ENCODE measurements at regions not wholly inside any gene's neighbourhood (a gene's known extent, or its start where the extent isn't known, plus 50 kb on each side); places are given as distances from the start of the nearest gene placed in this dataset.

- DNase-seq (ENCODE audit: low read depth) = no peak
- Histone ChIP-seq H3K27me3 (ENCODE audit: insufficient read depth, low read length) (no peaks in the 10 kb centered on the region), H3K4me1 (ENCODE audit: insufficient read depth, low read length) (no peaks in the 10 kb centered on the region), H3K9ac (ENCODE audit: low read length) (no peak overlapping the region), H3K9me3 (ENCODE audit: insufficient read depth, low read depth, low read length) (no peaks in the 10 kb centered on the region), H2AFZ (ENCODE audit: low read depth, low read length) (no peak overlapping the region), H3K27ac (ENCODE audit: low read depth, low read length) (no peak overlapping the region), H3K4me2 (ENCODE audit: low read length) (no peak overlapping the region), H3K4me3 (ENCODE audit: insufficient read depth, low read depth, low read length) (no peak overlapping the region), H3K36me3 (ENCODE audit: insufficient read depth, low read length) (no peaks in the 10 kb centered on the region), H3K79me2 (ENCODE audit: insufficient read depth, low read length) (no peaks in the 10 kb centered on the region), H4K20me1 (ENCODE audit: insufficient read depth, low read length) (no peaks in the 10 kb centered on the region)
- no peaks in the 10 kb centered on the region for H3K27me3 Mint-ChIP-seq (ENCODE audit: low read depth, unreplicated experiment)
- H3K4me1 Mint-ChIP-seq (ENCODE audit: low read depth, unreplicated experiment) = peaks cover 29% of the 10 kb centered on the region
- no peak for FAIRE-seq
- H3K36me3 Mint-ChIP-seq (ENCODE audit: low read depth, unreplicated experiment) = no peaks in the 10 kb centered on the region
- TF ChIP-seq EZH2 (IDR thresholded peaks at IDR 0.05; ENCODE audit: insufficient read depth, low read length) = no peak
- TF ChIP-seq CTCF (IDR thresholded peaks at IDR 0.05; ENCODE audit: insufficient read depth, low read depth, low read length) = no peak
- no peak overlapping the region for H3K27ac Mint-ChIP-seq (ENCODE audit: unreplicated experiment)
- no peak overlapping the region for H3K4me3 Mint-ChIP-seq (ENCODE audit: unreplicated experiment)
- no peaks in the 10 kb centered on the region for H3K9me3 Mint-ChIP-seq (ENCODE audit: unreplicated experiment)
Observed at GRCh38 chr5:100644776-100645175, 109.6 kb downstream of the FAM174A start.

DNA sequence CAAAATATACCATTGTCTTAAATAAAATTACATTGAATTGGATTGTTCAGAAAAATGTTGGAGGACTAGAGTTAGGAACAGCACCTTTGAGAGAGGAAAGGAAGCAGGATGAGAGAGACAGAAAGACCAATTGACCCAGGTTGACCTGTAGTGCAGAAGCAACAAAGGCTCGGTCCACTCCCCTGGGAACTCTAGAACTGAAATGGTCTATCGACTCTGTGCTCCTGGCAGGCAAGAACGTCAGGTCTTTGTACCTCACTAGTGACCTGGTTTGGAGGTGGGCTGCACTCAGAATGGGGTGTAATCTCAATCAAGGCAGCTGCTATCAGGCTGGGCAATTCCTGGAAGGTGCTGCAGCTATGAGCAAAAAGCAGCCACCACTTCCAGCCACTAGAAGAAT lies 110.8 kb downstream of the FAM174A start:
- H3K27ac Mint-ChIP-seq (ENCODE audit: unreplicated experiment) = no peak overlapping the region
- Histone ChIP-seq H3K4me2 (ENCODE audit: low read length) (no peak overlapping the region), H2AFZ (ENCODE audit: low read depth, low read length) (no peak overlapping the region), H3K9me3 (ENCODE audit: insufficient read depth, low read depth, low read length) (no peaks in the 10 kb centered on the region), H3K79me2 (ENCODE audit: insufficient read depth, low read length) (no peaks in the 10 kb centered on the region), H3K9ac (ENCODE audit: low read length) (no peak overlapping the region), H3K4me3 (ENCODE audit: insufficient read depth, low read depth, low read length) (no peak overlapping the region), H4K20me1 (ENCODE audit: insufficient read depth, low read length) (no peaks in the 10 kb centered on the region), H3K27ac (ENCODE audit: low read depth, low read length) (no peak overlapping the region), H3K36me3 (ENCODE audit: insufficient read depth, low read length) (no peaks in the 10 kb centered on the region), H3K4me1 (ENCODE audit: insufficient read depth, low read length) (no peaks in the 10 kb centered on the region), H3K27me3 (ENCODE audit: insufficient read depth, low read length) (no peaks in the 10 kb centered on the region)
- no peak for FAIRE-seq
- DNase-seq (ENCODE audit: low read depth) = no peak
- no peak overlapping the region for H3K4me3 Mint-ChIP-seq (ENCODE audit: unreplicated experiment)
- TF ChIP-seq EZH2 (IDR thresholded peaks at IDR 0.05; ENCODE audit: insufficient read depth, low read length) (no peak), CTCF (IDR thresholded peaks at IDR 0.05; ENCODE audit: insufficient read depth, low read depth, low read length) (no peak)
- H3K36me3 Mint-ChIP-seq (ENCODE audit: low read depth, unreplicated experiment) = no peaks in the 10 kb centered on the region
- H3K9me3 Mint-ChIP-seq (ENCODE audit: unreplicated experiment) = no peaks in the 10 kb centered on the region
- no peaks in the 10 kb centered on the region for H3K27me3 Mint-ChIP-seq (ENCODE audit: low read depth, unreplicated experiment)
- peaks cover 29% of the 10 kb centered on the region for H3K4me1 Mint-ChIP-seq (ENCODE audit: low read depth, unreplicated experiment)

DNA sequence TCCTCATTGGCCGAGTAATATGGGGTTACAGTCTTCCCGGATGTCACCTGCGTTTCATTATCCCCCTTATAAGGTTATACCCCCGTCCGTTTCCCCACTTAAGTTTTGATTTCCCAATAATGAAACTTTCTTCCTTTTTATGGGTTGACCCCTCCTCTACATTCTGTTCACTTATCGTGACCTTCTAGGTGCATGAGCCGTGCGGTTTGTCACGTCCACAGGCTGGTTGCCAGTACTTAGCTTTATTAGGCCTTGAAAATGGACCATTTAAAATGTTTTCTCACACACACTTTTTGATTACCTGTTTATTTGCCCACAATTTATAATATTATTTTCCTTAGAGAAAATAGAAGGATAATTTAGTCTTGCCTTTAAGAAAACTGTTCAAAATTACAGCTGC lies 111.5 kb downstream of the FAM174A start:
- Mint-ChIP-seq H3K36me3 (ENCODE audit: low read depth, unreplicated experiment) (no peaks in the 10 kb centered on the region), H3K4me3 (ENCODE audit: unreplicated experiment) (no peak overlapping the region), H3K27ac (ENCODE audit: unreplicated experiment) (no peak overlapping the region), H3K27me3 (ENCODE audit: low read depth, unreplicated experiment) (no peaks in the 10 kb centered on the region), H3K4me1 (ENCODE audit: low read depth, unreplicated experiment) (peaks cover 29% of the 10 kb centered on the region), H3K9me3 (ENCODE audit: unreplicated experiment) (no peaks in the 10 kb centered on the region)
- Histone ChIP-seq H3K4me1 (ENCODE audit: insufficient read depth, low read length) (no peaks in the 10 kb centered on the region), H4K20me1 (ENCODE audit: insufficient read depth, low read length) (no peaks in the 10 kb centered on the region), H3K4me3 (ENCODE audit: insufficient read depth, low read depth, low read length) (no peak overlapping the region), H3K36me3 (ENCODE audit: insufficient read depth, low read length) (no peaks in the 10 kb centered on the region), H3K27ac (ENCODE audit: low read depth, low read length) (no peak overlapping the region), H3K9ac (ENCODE audit: low read length) (no peak overlapping the region), H2AFZ (ENCODE audit: low read depth, low read length) (no peak overlapping the region), H3K4me2 (ENCODE audit: low read length) (no peak overlapping the region), H3K79me2 (ENCODE audit: insufficient read depth, low read length) (no peaks in the 10 kb centered on the region), H3K27me3 (ENCODE audit: insufficient read depth, low read length) (no peaks in the 10 kb centered on the region), H3K9me3 (ENCODE audit: insufficient read depth, low read depth, low read length) (no peaks in the 10 kb centered on the region)
- FAIRE-seq (no peak), DNase-seq (ENCODE audit: low read depth) (no peak)
- TF ChIP-seq CTCF (IDR thresholded peaks at IDR 0.05; ENCODE audit: insufficient read depth, low read depth, low read length) (no peak), EZH2 (IDR thresholded peaks at IDR 0.05; ENCODE audit: insufficient read depth, low read length) (no peak)
